ENCODE measurements at regions not wholly inside any gene's neighbourhood (a gene's known extent, or its start where the extent isn't known, plus 50 kb on each side); places are given as distances from the start of the nearest gene placed in this dataset.

DNA sequence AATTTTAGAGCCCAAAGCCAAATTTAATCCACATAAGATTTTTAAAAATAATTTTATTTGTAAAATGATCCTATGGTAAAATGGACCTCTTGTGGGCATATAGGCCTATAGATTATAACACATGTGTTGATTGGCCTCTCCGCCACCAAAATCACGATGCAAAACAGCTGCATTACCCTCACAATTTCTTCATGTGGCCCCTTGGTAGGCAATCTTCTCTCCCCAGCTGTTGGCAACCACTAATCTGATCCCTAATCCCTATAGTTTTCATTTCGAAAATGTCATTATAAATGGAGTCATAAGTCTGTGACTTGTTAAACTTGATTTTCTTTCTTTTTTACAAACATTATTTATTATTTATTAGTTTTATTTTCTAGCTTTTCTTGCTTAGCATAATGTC is 263.9 kb upstream of the SULF2 start:
- peaks cover 0 to 2% of the 10 kb centered on the region in 2 donors for H3K27me3 ChIP-seq
- H3K9me3 ChIP-seq: no peaks in the 10 kb centered on the region
- no peak overlapping the region for H3K4me3 ChIP-seq
- DNase-seq: no peak
- H3K36me3 ChIP-seq: no peaks in the 10 kb centered on the region
- TF ChIP-seq, protein P1, sequence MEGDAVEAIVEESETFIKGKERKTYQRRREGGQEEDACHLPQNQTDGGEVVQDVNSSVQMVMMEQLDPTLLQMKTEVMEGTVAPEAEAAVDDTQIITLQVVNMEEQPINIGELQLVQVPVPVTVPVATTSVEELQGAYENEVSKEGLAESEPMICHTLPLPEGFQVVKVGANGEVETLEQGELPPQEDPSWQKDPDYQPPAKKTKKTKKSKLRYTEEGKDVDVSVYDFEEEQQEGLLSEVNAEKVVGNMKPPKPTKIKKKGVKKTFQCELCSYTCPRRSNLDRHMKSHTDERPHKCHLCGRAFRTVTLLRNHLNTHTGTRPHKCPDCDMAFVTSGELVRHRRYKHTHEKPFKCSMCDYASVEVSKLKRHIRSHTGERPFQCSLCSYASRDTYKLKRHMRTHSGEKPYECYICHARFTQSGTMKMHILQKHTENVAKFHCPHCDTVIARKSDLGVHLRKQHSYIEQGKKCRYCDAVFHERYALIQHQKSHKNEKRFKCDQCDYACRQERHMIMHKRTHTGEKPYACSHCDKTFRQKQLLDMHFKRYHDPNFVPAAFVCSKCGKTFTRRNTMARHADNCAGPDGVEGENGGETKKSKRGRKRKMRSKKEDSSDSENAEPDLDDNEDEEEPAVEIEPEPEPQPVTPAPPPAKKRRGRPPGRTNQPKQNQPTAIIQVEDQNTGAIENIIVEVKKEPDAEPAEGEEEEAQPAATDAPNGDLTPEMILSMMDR (IDR thresholded peaks at IDR 0.05): no peak
- H3K27ac ChIP-seq: no peak overlapping the region
- peaks cover 0 to 8% (median 0%) of the 10 kb centered on the region in 4 donors for H3K4me1 ChIP-seq
- intact Hi-C loops (cut with DNase I; ENCODE audit: low total_unique reads): no loop called here

DNA sequence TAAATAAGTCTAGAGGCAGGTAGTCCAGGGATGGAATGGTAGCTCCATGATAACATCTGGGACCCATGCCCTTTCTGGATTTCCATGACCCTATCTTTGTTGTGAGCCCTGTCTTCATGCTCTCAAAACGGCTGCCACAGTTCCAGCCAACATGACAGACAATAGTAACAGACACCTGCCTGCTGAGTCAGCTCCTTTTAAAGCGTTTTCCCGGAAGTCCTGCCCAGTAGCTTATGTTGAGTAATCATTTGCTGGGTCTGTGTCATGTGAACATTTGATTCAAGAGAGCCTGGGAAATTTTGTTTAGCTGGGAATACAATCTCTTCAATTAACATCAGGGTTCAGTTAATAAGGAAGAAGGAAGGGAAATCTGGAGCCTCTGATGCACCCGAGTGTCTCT is 262.2 kb upstream of the SULF2 start:
- intact Hi-C loops (cut with DNase I; ENCODE audit: low total_unique reads): no loop called here
- H3K27ac ChIP-seq: no peak overlapping the region
- peaks cover 0 to 8% (median 0%) of the 10 kb centered on the region in 4 donors for H3K4me1 ChIP-seq
- H3K27me3 ChIP-seq: peaks cover 0 to 5% of the 10 kb centered on the region in 2 donors
- TF ChIP-seq, protein P1 (IDR thresholded peaks at IDR 0.05): no peak
- no peak overlapping the region for H3K4me3 ChIP-seq
- H3K36me3 ChIP-seq: no peaks in the 10 kb centered on the region
- no peak for DNase-seq
- no peaks in the 10 kb centered on the region for H3K9me3 ChIP-seq

DNA sequence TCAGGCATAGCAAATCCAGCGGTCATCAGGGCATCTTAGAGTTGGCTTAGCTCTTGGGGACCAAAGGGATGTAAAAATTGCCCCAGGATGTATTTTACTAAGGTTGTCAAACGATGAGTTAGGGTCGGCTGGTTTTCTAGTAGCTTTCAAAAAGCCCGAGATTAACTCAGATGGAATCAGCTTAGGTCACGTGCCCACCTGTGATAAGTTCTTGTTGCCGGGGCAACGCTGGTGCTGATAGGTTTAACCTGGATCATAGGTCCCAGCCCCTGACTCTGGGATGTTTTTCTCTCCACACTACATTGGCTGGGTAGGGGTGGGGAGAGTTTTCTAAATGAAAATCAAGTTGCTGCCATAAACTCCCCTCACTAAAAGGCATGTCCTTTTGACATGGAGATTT is 257.3 kb upstream of the SULF2 start:
- no peaks in the 10 kb centered on the region for H3K9me3 ChIP-seq
- TF ChIP-seq, protein P1 (IDR thresholded peaks at IDR 0.05): no peak
- intact Hi-C loops (cut with DNase I; ENCODE audit: low total_unique reads): no loop called here
- no peak for DNase-seq
- H3K27me3 ChIP-seq: peaks cover 0 to 17% of the 10 kb centered on the region in 2 donors
- H3K36me3 ChIP-seq: no peaks in the 10 kb centered on the region
- H3K4me3 ChIP-seq: no peak overlapping the region
- H3K4me1 ChIP-seq: no peaks in the 10 kb centered on the region
- no peak overlapping the region for H3K27ac ChIP-seq

DNA sequence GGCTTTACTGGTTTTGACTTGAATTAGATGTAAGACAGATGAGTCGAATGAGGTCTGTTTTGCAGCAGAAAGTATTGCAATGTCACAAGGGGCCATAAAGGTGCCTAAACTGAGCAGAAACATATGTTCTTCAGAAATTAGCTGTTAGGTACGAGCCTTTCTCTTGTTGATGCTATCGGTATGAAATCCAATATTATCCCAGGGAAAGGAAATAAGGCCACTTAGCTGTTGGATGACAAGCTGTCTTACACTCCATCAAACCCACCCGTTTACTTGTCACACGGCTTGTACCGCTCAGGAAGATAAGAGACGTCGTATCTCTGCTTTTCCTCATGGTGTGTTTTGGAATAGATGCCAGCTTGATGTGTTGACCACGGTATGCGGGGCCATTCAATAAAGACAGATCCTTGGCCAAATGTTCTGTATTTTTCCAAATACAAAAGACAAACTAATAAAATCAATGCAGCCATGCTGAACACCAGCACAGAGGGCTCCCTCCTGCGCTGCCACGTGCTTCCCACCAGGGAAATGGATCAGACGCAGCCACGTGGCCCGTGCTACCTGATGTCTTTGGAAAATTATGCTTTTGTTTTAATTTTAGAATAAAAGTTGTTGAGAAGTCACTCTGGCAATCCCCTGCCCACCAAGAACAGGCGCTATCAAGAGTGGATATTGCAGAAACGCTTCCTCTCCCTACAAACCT is 255.9 kb upstream of the SULF2 start:
- no peak overlapping the region for H3K27ac ChIP-seq
- intact Hi-C loops (cut with DNase I; ENCODE audit: low total_unique reads): no loop called here
- TF ChIP-seq, protein P1 (IDR thresholded peaks at IDR 0.05): no peak
- H3K9me3 ChIP-seq: no peaks in the 10 kb centered on the region
- DNase-seq: no peak
- H3K4me3 ChIP-seq: no peak overlapping the region
- H3K27me3 ChIP-seq: peaks cover 0 to 17% of the 10 kb centered on the region in 2 donors
- no peaks in the 10 kb centered on the region for H3K36me3 ChIP-seq
- no peaks in the 10 kb centered on the region for H3K4me1 ChIP-seq

DNA sequence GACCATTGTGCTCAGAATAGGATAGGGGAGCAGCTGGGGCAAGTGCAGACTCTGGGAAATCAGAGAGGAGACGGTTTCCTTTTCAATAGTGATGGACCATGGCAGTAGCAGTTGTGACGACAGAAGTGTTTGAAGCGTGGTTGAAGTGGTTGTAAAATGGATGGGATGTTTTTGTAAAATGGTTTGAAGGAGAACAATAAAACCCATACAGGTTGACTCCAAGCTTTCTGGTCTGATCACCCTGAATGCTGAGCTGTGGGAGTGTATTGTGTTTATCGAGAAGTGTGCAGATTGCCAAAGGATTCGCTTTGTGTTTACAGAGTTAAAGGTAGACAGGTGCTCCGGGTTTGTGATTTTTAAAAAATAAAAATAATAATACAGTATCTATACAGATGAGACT is 255.2 kb upstream of the SULF2 start:
- intact Hi-C loops (cut with DNase I; ENCODE audit: low total_unique reads): no loop called here
- Histone ChIP-seq H3K4me1 (no peaks in the 10 kb centered on the region), H3K27me3 (peaks cover 0 to 17% of the 10 kb centered on the region in 2 donors), H3K9me3 (no peaks in the 10 kb centered on the region), H3K27ac (no peak overlapping the region), H3K36me3 (no peaks in the 10 kb centered on the region), H3K4me3 (no peak overlapping the region)
- DNase-seq: no peak
- TF ChIP-seq, protein P1 (IDR thresholded peaks at IDR 0.05): no peak
